Transverse colon (tissue), 4 donors: ENCODE measurements at regions not wholly inside any gene's neighbourhood (a gene's known extent, or its start where the extent isn't known, plus 50 kb on each side); places are given as distances from the start of the nearest gene placed in this dataset.

Source experiments
- DNase-seq: peaks from one replicate; pipeline ENCODE4 v3.0.0-alpha.2; 2019
- H3K27ac ChIP-seq, 4 donors: fragments of 200-600 bp; sonication (generic); 2 replicates each; pipeline ENCODE4 v1.5.1; 2016 to 2018; ENCODE audit warnings: inconsistent platforms in 4 of 4
- H3K27me3 ChIP-seq: fragments of 200-600 bp; sonication (generic); 2 replicates; pipeline ENCODE4 v1.5.1; 2017; ENCODE audit warnings: inconsistent platforms
- H3K36me3 ChIP-seq, 4 donors: fragments of 200-600 bp; sonication (generic); 2 replicates each; pipeline ENCODE4 v1.5.1; 2017 to 2019; ENCODE audit warnings: inconsistent platforms in 4 of 4
- H3K4me1 ChIP-seq, 4 donors: fragments of 200-600 bp; sonication (generic); 2 replicates each; pipeline ENCODE4 v1.5.1; 2017 to 2020; ENCODE audit warnings: inconsistent platforms in 4 of 4
- H3K4me3 ChIP-seq, 4 donors: fragments of 200-600 bp; sonication (generic); 1 replicate in 1 of 4; 2 replicates in 3 of 4; pipeline versions ENCODE4 v1.5.1 to v1.6.1; 2017 to 2019; ENCODE audit warnings: inconsistent platforms in 4 of 4
- H3K9me3 ChIP-seq, 2 donors: fragments of 200-600 bp; sonication (generic); 2 replicates each; pipeline ENCODE4 v1.5.1; 2017 to 2019; ENCODE audit warnings: inconsistent platforms in 2 of 2
- CTCF ChIP-seq, 5 experiments: fragments of 200-600 bp in 3 of 5; fragments of 450-650 bp in 2 of 5; sonication (generic) in 3 of 5; IDR thresholded peaks; 1 replicate in 2 of 5; 2 replicates in 3 of 5; pipeline ENCODE4 v1.5.1; 2016 to 2017; ENCODE audit warnings: antibody characterized with exemption in 5 of 5, inconsistent platforms in 3 of 5, mild to moderate bottlenecking in 2 of 5, moderate library complexity in 1 of 5
- EP300 ChIP-seq: sonication (generic); formaldehyde crosslinking; IDR thresholded peaks from one replicate; pipeline ENCODE4 v1.6.1; 2017; ENCODE audit warnings: antibody characterized with exemption, low read depth
- POLR2A ChIP-seq: fragments of 450-650 bp; IDR thresholded peaks from one replicate; pipeline ENCODE4 v1.6.1; 2016; ENCODE audit warnings: antibody characterized with exemption, mild to moderate bottlenecking, moderate library complexity
- POLR2AphosphoS5 ChIP-seq, 3 donors: sonication (generic); formaldehyde crosslinking; IDR thresholded peaks; one replicate each; pipeline ENCODE4 v1.6.1; 2016; ENCODE audit warnings: antibody characterized with exemption in 3 of 3
- WGBS, 2 donors: methylation state at CpG; one replicate each; pipeline ENCODE4 v1.1.5; 2018; ENCODE audit warnings: low coverage in 1 of 2; 5-methylcytosine and 5-hydroxymethylcytosine counted together
- in situ Hi-C, 4 donors: fragments of 200-750 bp; cut with MboI; loops; one replicate each; pipeline versions ENCODE4 v1.15.0 to v1.15.1; 2017; ENCODE audit warnings: low sequenced_read_pairs in 3 of 4, low pct_ligation_motif_present in 1 of 4, low pct_unique_long_range_greater_than_20kb in 1 of 4
- intact Hi-C: fragments of 100-400 bp; cut with DNase I; formaldehyde crosslinking; loops from one replicate; pipeline ENCODE4 v1.15.1; 2023; ENCODE audit warnings: low total_unique reads

- Histone ChIP-seq H3K4me3 (peak overlapping the region in 3 of 4 donors; percentile 40 to 48 (median 41)), H3K4me1 (peaks cover 4 to 18% (median 15%) of the 10 kb centered on the region in 4 donors), H3K9me3 (no peaks in the 10 kb centered on the region), H3K27me3 (peaks cover 67% of the 10 kb centered on the region), H3K27ac (no peak overlapping the region), H3K36me3 (no peaks in the 10 kb centered on the region)
- intact Hi-C loops = no loop called here
- 27 to 54% methylated on average over 3 to 56 of the region's 79 CpGs for WGBS, 2 donors
- TF ChIP-seq POLR2AphosphoS5 (IDR thresholded peaks at IDR 0.05) = no peak
- no peak for TF ChIP-seq POLR2A
- TF ChIP-seq CTCF (IDR thresholded peaks at IDR 0.05) = no peak
- no peak for TF ChIP-seq EP300
- DNase-seq = no peak
- in situ Hi-C loops = no loop called here
These were observed 60.1 kb upstream of the EIF5 start for GRCh38 chr14:103273745-103274615.

GRCh38 chr14:103275000-103275399 is 59.0 kb upstream of the EIF5 start:
- Histone ChIP-seq H3K4me1 (peaks cover 4 to 27% (median 20%) of the 10 kb centered on the region in 4 donors), H3K27me3 (peaks cover 77% of the 10 kb centered on the region), H3K9me3 (no peaks in the 10 kb centered on the region), H3K36me3 (no peaks in the 10 kb centered on the region), H3K4me3 (no peak overlapping the region), H3K27ac (no peak overlapping the region)
- DNase-seq = no peak
- in situ Hi-C loops = loop anchor here in 2 of 4 donors (25.0 kb wide), 2 partner anchors 88 to 188 kb away; partner anchors contain the start of genes EXOC3L4 (in 1 of the 2) and LBHD2 (in 1 of the 2)
- TF ChIP-seq EP300 = no peak
- no peak for TF ChIP-seq POLR2A
- no peak for TF ChIP-seq CTCF (IDR thresholded peaks at IDR 0.05)
- TF ChIP-seq POLR2AphosphoS5 (IDR thresholded peaks at IDR 0.05) = no peak
- intact Hi-C loops = no loop called here

GRCh38 chr14:103277931-103278330 is 56.1 kb upstream of the EIF5 start:
- intact Hi-C loops = no loop called here
- in situ Hi-C loops = loop anchor here in 2 of 4 donors (25.0 kb wide), 2 partner anchors 91 to 191 kb away; partner anchors contain the start of genes EXOC3L4 (in 1 of the 2) and LBHD2 (in 1 of the 2)
- Histone ChIP-seq H3K27me3 (peaks cover 87% of the 10 kb centered on the region), H3K27ac (no peak overlapping the region), H3K4me1 (peaks cover 4 to 32% (median 20%) of the 10 kb centered on the region in 4 donors), H3K36me3 (no peaks in the 10 kb centered on the region), H3K9me3 (no peaks in the 10 kb centered on the region), H3K4me3 (no peak overlapping the region)
- TF ChIP-seq CTCF (IDR thresholded peaks at IDR 0.05) = no peak
- TF ChIP-seq POLR2A = no peak
- TF ChIP-seq POLR2AphosphoS5 (IDR thresholded peaks at IDR 0.05) = no peak
- no peak for TF ChIP-seq EP300
- WGBS, 2 donors = 95 to 100% methylated on average over 1 to 8 of the region's 8 CpGs
- no peak for DNase-seq

GRCh38 chr14:103279142-103280025 is 54.7 kb upstream of the EIF5 start:
- H3K27me3 ChIP-seq = peaks cover 81% of the 10 kb centered on the region
- intact Hi-C loops = no loop called here
- H3K4me3 ChIP-seq = peak overlapping the region in 1 of 4 donors; percentile 37
- TF ChIP-seq POLR2A = no peak
- in situ Hi-C loops = loop anchor here (10.0 to 25.0 kb wide), 4 partner anchors 92 to 195 kb away; partner anchors contain the start of genes LBHD2 (in 2 of the 4) and EXOC3L4 (in 1 of the 4)
- H3K27ac ChIP-seq = peak overlapping the region; percentile 10 to 34 (median 26)
- H3K9me3 ChIP-seq = no peaks in the 10 kb centered on the region
- no peaks in the 10 kb centered on the region for H3K36me3 ChIP-seq
- no peak for DNase-seq
- 27 to 84% methylated on average over 3 to 83 of the region's 102 CpGs for WGBS, 2 donors
- H3K4me1 ChIP-seq = peaks cover 0 to 21% (median 10%) of the 10 kb centered on the region in 4 donors
